ENCODE measurements at regions not wholly inside any gene's neighbourhood (a gene's known extent, or its start where the extent isn't known, plus 50 kb on each side); places are given as distances from the start of the nearest gene placed in this dataset.

- Histone ChIP-seq H3K27me3 (ENCODE audit: control insufficient read depth in 2 of 2, insufficient read depth in 2 of 2, low read length in 2 of 2) (no peaks in the 10 kb centered on the region), H3K36me3 (ENCODE audit: control insufficient read depth in 2 of 2, extremely low read depth in 1 of 2, insufficient read depth in 2 of 2, low read length in 2 of 2) (no peaks in the 10 kb centered on the region), H3K9me3 (replicated peaks; ENCODE audit: control insufficient read depth, insufficient read depth, low read length) (no peaks in the 10 kb centered on the region), H2AFZ (ENCODE audit: low read depth, low read length) (no peak overlapping the region), H3K4me1 (ENCODE audit: control insufficient read depth, extremely low read depth, insufficient read depth, low read length) (no peaks in the 10 kb centered on the region), H3K4me3 (replicated peaks in 1 of 3; ENCODE audit: insufficient read depth in 1 of 3, low read depth in 1 of 3, low read length in 3 of 3) (no peak overlapping the region), H4K20me1 (replicated peaks; ENCODE audit: control insufficient read depth, extremely low read depth, insufficient read depth, low read length) (no peaks in the 10 kb centered on the region), H3K27ac (ENCODE audit: insufficient read depth, low read depth, low read length) (no peak overlapping the region), H3K9ac (replicated peaks; ENCODE audit: extremely low read depth, insufficient read depth, low read length) (no peak overlapping the region), H3K9me1 (replicated peaks; ENCODE audit: control insufficient read depth, extremely low read depth, insufficient read depth, low read length) (no peaks in the 10 kb centered on the region), H3K4me2 (ENCODE audit: insufficient read depth, low read length) (no peak overlapping the region), H3K79me2 (ENCODE audit: control insufficient read depth, insufficient read depth, low read length) (no peaks in the 10 kb centered on the region)
- no TSS peak for BruUV-seq (replicated peaks)
- TF ChIP-seq CTCF (IDR thresholded peaks at IDR 0.05; ENCODE audit: extremely low read depth in 1 of 2, insufficient read depth in 1 of 2, low read depth in 1 of 2, low read length in 2 of 2), result no peak
- TF ChIP-seq MAX (IDR thresholded peaks at IDR 0.05; ENCODE audit: insufficient read depth, insufficient read length), result no peak
- DNase-seq (ENCODE audit: low read depth, low spot score) (no peak), FAIRE-seq (no peak)
- dilution Hi-C loops (cut with MboI; ENCODE audit: extremely low pct_ligation_motif_present, low sequenced_read_pairs), result no loop called here
- intact Hi-C loops (cut with micrococcal nuclease), result loop anchor here (10.0 kb wide), 1 partner anchor 904 kb away; no protein-coding TSS in a partner anchor
- ChIA-PET CTCF (interaction anchor here (6.8 kb wide), 1 partner anchor 206 kb away, joined by 61 read pairs; no protein-coding TSS in a partner anchor), POLR2A (no interaction called here)
These were observed 76.2 kb upstream of the PAGE3 start for GRCh38 chrX:55340896-55341433.
